ENCODE measurements at regions not wholly inside any gene's neighbourhood (a gene's known extent, or its start where the extent isn't known, plus 50 kb on each side); places are given as distances from the start of the nearest gene placed in this dataset.

DNA sequence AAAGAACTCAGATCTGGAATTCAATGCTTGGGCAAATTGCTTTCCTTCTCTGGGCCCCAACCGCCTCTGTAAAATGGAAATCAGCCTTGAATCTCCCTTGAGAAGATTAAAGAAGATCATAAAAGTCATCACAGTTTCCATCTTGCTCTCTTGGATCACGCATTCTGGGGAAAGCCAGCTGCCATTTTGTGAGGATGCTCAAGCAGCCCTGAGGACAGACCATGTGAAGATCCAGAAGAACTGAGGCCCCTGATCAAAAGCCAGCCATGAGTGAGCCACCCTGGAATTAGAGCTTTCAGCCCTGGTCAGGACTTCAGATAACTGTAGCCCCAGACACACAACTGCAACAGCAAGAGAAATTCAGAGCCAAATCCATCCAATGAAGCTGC, 229.3 kb downstream of the MN1 start:
- no peak overlapping the region for H3K4me3 Mint-ChIP-seq
- H3K27ac Mint-ChIP-seq: no peak overlapping the region
- peaks cover 11% of the 10 kb centered on the region for H3K27me3 Mint-ChIP-seq (ENCODE audit: low read depth)
- peaks cover 5% of the 10 kb centered on the region for H3K9me3 Mint-ChIP-seq
- no peaks in the 10 kb centered on the region for H3K36me3 Mint-ChIP-seq (ENCODE audit: low read depth)
- intact Hi-C loops (cut with micrococcal nuclease): no loop called here
- DNase-seq: no peak
- CTCF ChIA-PET: no interaction called here
- H3K4me1 Mint-ChIP-seq (ENCODE audit: low read depth): no peaks in the 10 kb centered on the region

DNA sequence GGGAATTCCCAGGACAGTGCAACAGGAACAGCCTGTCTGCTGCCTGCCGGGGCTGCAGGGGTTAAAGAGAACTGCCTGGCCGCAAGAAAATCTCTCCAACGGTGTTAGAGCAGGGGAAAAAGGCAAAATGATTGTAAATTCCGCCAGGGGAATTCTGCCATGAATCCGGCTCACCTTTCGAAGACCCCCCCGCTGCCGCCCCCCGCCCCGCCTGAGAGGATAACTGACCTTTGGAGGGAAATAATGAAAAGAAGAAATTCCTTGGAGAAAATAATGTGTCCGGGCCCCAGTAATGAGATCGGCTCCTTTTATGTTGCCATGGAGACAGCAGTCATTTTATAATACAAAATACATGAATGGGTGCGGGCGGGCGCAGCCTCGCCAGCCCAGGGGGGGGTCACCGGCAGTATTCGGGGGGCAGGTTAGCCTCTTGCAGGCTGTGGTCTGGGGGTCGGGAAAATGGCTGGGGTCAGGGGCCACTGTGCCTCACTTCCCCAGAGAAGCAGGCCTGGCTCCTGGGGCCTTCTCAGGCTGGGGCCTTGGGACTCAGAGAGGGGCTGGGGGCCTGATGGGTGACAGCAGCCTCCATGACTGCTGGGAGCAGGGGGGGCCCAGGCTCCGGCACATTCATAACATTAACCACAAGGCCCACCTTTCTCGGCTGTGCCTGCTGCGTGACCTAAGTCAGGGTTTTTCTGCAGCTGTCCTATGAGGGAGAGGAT, 228.1 kb downstream of the MN1 start:
- Mint-ChIP-seq H3K4me3 (no peak overlapping the region), H3K27ac (no peak overlapping the region)

DNA sequence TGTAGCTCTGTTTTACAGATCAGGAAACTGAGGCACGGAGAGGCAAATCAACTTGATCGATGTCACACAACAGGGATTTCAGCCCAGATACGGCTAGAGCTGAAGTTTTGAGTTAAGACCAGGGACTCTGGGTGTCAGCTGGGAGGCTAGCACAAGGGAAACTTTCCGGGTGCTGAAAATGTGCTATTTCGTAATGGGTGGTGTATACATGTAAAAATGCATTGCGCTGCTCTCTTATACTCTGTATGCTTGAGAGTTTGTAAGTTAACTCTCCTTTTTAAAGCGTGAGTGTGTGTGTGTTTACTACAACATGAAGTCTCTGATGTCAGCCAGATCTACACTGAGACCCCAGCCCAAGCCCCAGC, 227.6 kb downstream of the MN1 start:
- no peak overlapping the region for H3K4me3 Mint-ChIP-seq
- no peaks in the 10 kb centered on the region for H3K36me3 Mint-ChIP-seq (ENCODE audit: low read depth)
- H3K27me3 Mint-ChIP-seq (ENCODE audit: low read depth): peaks cover 8% of the 10 kb centered on the region
- H3K9me3 Mint-ChIP-seq: peaks cover 5% of the 10 kb centered on the region
- no peak overlapping the region for H3K27ac Mint-ChIP-seq
- intact Hi-C loops (cut with micrococcal nuclease): no loop called here
- DNase-seq: no peak
- CTCF ChIA-PET: no interaction called here
- no peaks in the 10 kb centered on the region for H3K4me1 Mint-ChIP-seq (ENCODE audit: low read depth)

More for the DNA sequence above, 228.1 kb downstream of the MN1 start:
- DNase-seq: no peak
- no peaks in the 10 kb centered on the region for H3K36me3 Mint-ChIP-seq (ENCODE audit: low read depth)
- CTCF ChIA-PET: no interaction called here
- H3K27me3 Mint-ChIP-seq (ENCODE audit: low read depth): peaks cover 10% of the 10 kb centered on the region
- intact Hi-C loops (cut with micrococcal nuclease): no loop called here
- H3K9me3 Mint-ChIP-seq: peaks cover 5% of the 10 kb centered on the region
- H3K4me1 Mint-ChIP-seq (ENCODE audit: low read depth): no peaks in the 10 kb centered on the region

DNA sequence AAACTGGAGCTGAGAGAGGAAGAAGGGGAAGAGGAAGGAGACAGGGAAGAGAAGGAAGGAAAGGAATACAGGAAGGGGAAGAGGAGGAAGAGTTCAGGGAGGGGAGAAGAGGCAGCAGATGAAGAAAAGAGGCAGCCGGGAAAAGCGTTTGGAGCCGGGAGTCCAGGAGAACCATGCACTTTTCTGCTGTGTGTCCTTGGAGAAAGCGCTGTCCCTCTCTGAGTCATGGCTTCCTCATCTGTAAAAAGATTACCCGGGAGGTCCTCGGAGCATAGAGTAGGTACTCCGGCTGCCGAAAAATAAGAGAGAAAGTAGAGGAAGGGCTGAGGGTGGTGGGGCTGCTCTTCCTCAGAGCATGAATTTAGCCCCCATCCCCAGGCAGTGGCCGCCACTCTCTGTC, 226.9 kb downstream of the MN1 start:
- Mint-ChIP-seq H3K9me3 (peaks cover 5% of the 10 kb centered on the region), H3K4me1 (ENCODE audit: low read depth) (no peaks in the 10 kb centered on the region), H3K4me3 (no peak overlapping the region), H3K27me3 (ENCODE audit: low read depth) (peaks cover 13% of the 10 kb centered on the region), H3K27ac (no peak overlapping the region), H3K36me3 (ENCODE audit: low read depth) (no peaks in the 10 kb centered on the region)
- CTCF ChIA-PET: no interaction called here
- intact Hi-C loops (cut with micrococcal nuclease): no loop called here
- DNase-seq: no peak

DNA sequence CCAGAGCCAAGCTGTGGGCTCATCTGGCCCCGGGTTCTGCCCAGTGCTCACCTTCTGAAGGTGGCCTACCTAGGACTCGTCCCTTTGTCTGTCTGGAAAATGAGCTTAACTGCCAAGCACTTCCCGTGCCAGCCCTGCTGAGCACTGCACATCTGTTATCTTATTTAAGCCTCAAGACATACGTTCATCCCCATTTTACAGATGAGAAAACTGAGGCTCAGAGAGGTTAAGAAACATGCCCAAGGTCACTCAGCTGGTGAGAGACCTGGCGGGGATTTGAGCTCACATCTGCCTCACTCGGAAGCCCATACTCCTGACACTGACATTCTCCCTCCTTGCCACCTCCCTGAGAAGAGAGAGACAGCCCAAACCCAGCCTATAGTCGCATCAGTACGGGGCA, 226.2 kb downstream of the MN1 start:
- Mint-ChIP-seq H3K36me3 (ENCODE audit: low read depth) (no peaks in the 10 kb centered on the region), H3K4me3 (no peak overlapping the region), H3K4me1 (ENCODE audit: low read depth) (no peaks in the 10 kb centered on the region), H3K9me3 (peaks cover 5% of the 10 kb centered on the region), H3K27me3 (ENCODE audit: low read depth) (peaks cover 13% of the 10 kb centered on the region), H3K27ac (no peak overlapping the region)
- CTCF ChIA-PET: no interaction called here
- intact Hi-C loops (cut with micrococcal nuclease): no loop called here
- no peak for DNase-seq

DNA sequence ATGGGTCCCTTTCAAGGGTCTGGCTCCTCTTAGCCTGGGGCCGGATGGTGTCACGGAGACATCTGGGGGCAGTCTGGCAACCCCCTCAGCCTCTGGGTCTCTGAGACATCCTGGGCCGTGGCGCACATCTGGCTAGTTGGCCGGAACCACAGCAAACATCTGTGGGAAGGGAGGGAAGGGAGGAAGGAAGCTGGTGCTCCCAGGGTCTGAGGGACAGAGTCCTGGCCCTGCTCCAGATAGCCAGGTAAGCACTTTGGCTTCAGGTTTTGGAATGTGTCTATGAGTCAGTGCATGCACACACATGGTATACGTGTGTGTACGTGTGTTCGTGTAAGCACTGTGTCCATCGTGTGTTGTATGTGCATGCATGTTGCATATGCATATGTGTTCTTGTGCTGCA, 225.1 kb downstream of the MN1 start:
- intact Hi-C loops (cut with micrococcal nuclease): no loop called here
- H3K4me1 Mint-ChIP-seq (ENCODE audit: low read depth): no peaks in the 10 kb centered on the region
- CTCF ChIA-PET: no interaction called here
- no peak for DNase-seq
- H3K4me3 Mint-ChIP-seq: no peak overlapping the region
- H3K27ac Mint-ChIP-seq: no peak overlapping the region
- peaks cover 11% of the 10 kb centered on the region for H3K27me3 Mint-ChIP-seq (ENCODE audit: low read depth)
- no peaks in the 10 kb centered on the region for H3K36me3 Mint-ChIP-seq (ENCODE audit: low read depth)
- H3K9me3 Mint-ChIP-seq: peaks cover 5% of the 10 kb centered on the region

DNA sequence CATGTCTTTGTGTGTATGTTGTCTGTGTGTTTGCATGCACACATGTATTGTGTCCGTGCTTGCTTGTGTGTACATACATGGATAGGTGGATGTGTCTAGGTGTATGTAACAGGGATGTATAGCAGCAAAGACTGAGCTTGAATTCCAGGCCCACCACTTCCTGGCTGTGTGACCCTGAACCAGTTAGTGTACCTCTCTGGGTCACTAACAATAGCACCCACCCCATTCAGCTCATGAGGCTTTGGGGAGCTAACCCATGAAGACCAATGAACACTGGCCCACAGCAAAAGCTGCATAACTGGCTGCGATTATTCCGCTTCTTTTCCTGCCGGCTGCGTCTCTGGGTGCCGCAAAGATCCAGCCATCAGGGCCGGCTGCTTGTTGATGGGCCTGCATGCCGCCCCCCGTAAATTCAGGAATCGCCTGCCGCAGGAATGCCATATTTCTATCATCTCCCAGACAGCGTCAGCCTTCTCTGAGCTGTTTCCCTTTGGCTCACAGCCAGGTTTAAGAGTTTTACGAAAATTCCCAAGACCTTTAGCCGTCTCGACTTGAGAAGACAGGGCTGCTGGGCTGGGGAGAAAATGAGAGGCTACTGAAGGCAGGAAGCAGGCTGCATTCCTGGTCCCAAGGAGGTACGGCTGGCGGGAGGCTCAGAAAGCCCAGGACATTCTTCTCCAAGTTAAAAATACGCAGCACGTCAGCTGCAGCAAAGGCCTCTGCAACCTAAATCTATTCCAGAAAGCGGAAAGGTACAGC, 224.6 kb downstream of the MN1 start:
- H3K4me1 Mint-ChIP-seq (ENCODE audit: low read depth): no peaks in the 10 kb centered on the region
- peaks cover 12% of the 10 kb centered on the region for H3K27me3 Mint-ChIP-seq (ENCODE audit: low read depth)
- H3K9me3 Mint-ChIP-seq: peaks cover 5% of the 10 kb centered on the region
- intact Hi-C loops (cut with micrococcal nuclease): no loop called here
- no peak overlapping the region for H3K27ac Mint-ChIP-seq
- DNase-seq: no peak
- H3K36me3 Mint-ChIP-seq (ENCODE audit: low read depth): no peaks in the 10 kb centered on the region
- no peak overlapping the region for H3K4me3 Mint-ChIP-seq
- CTCF ChIA-PET: no interaction called here

DNA sequence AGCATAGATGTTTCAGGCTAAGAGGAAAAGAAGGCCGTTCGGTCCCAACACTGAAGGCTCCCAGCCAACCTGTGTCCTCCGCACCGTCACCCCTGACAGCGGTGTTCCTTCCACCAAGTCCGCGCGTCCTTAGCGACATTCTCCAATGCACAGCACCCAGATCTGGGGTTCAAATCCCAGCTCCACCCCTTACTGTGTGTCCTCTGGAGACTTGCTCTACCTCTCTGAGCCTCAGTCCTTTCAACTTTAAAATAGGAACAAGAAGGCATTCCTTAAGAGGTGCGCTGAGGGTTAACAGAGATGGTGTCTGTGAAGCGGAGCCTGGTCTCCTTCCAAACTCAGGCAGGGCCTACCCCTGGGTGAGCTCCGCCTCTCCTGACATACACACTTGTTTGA, 224.0 kb downstream of the MN1 start:
- intact Hi-C loops (cut with micrococcal nuclease): no loop called here
- Mint-ChIP-seq H3K27me3 (ENCODE audit: low read depth) (peaks cover 14% of the 10 kb centered on the region), H3K9me3 (no peaks in the 10 kb centered on the region), H3K36me3 (ENCODE audit: low read depth) (no peaks in the 10 kb centered on the region), H3K27ac (no peak overlapping the region), H3K4me3 (no peak overlapping the region), H3K4me1 (ENCODE audit: low read depth) (no peaks in the 10 kb centered on the region)
- DNase-seq: no peak
- CTCF ChIA-PET: no interaction called here

DNA sequence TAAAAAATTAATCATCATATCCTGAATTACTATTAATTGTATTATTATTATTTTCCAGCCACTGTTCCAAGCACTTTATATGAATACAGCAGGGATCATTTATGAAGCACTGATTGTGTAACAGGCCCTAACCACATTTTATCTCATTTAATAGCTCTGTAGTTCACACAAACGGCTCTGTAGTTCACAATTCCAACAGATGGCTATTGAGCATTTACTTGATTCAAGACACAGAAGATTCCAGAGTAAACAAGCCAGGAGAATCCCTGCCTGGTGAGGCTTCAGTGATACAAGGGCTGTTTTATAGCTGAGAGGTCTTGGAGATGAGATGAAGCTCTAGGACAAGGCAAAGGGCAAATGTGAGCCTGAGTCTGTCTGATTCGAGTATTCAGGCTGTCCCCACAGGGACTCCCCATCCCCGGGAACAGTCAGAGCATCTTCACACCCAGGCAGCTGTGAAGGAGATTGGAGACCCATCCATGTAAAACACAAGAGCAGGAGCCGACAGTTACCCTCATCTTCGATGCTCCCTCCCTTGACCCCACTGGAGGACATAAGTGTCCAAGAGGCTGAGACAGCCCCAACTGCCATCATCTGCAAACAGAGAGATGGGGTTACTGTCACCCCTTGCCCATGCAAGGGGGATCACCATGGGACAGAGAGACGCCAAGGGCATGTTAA, 222.5 kb downstream of the MN1 start:
- H3K4me3 Mint-ChIP-seq: no peak overlapping the region
- no peaks in the 10 kb centered on the region for H3K4me1 Mint-ChIP-seq (ENCODE audit: low read depth)
- no peak overlapping the region for H3K27ac Mint-ChIP-seq
- peaks cover 13% of the 10 kb centered on the region for H3K27me3 Mint-ChIP-seq (ENCODE audit: low read depth)
- no peaks in the 10 kb centered on the region for H3K36me3 Mint-ChIP-seq (ENCODE audit: low read depth)
- no peak for DNase-seq
- no peaks in the 10 kb centered on the region for H3K9me3 Mint-ChIP-seq
- intact Hi-C loops (cut with micrococcal nuclease): no loop called here
- CTCF ChIA-PET: no interaction called here

DNA sequence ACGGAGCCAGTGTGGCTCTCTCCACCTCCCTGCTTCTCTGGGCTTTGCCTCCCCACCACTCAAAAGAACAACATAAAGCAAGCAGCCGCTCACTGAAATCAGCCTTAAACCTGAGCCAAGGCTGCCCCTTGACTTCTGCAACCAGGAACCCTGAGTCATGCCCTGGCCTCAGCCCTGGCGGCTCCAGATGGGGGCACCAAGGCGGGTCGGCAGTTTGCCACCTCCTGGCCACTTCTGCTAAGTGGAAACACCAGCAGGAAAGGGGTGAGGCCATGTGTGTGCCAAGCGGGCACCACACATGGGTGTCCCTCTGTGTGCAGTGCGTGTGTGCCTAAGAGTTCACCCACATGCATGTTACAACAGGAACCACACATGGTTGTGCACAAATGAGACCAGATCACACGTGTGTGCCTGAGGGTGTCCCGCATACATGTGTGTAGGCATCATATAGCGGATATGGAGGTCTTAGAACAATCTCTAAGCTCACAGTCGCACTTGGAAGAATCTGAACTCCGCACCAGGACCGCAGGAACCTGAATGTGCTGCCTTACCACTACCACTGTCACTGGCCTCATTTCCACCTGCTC, 221.2 kb downstream of the MN1 start:
- intact Hi-C loops (cut with micrococcal nuclease): no loop called here
- H3K36me3 Mint-ChIP-seq (ENCODE audit: low read depth): no peaks in the 10 kb centered on the region
- DNase-seq: no peak
- CTCF ChIA-PET: no interaction called here
- H3K4me3 Mint-ChIP-seq: no peak overlapping the region
- H3K27ac Mint-ChIP-seq: no peak overlapping the region
- H3K4me1 Mint-ChIP-seq (ENCODE audit: low read depth): no peaks in the 10 kb centered on the region
- H3K9me3 Mint-ChIP-seq: no peaks in the 10 kb centered on the region
- H3K27me3 Mint-ChIP-seq (ENCODE audit: low read depth): peaks cover 12% of the 10 kb centered on the region

DNA sequence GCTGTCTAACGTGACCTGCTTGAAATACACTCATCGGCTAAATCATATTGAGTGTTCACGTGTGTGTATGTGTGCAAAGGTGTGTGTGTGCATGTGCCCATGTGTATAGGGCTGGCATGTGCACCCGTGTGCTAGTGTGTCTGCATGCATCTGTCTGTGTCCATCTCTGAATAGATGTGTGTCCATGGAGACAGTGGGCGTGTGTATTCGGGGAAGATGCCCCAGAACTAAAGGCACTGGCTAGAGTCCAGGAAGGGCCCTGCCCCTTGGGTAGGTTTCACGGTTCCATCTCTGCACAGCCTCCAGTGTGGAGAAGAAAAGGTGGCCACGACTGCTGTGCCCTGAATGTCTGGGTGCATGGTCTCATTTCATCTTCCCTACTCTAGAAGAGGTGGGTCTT, 220.3 kb downstream of the MN1 start:
- no peaks in the 10 kb centered on the region for H3K9me3 Mint-ChIP-seq
- no peaks in the 10 kb centered on the region for H3K36me3 Mint-ChIP-seq (ENCODE audit: low read depth)
- peaks cover 12% of the 10 kb centered on the region for H3K27me3 Mint-ChIP-seq (ENCODE audit: low read depth)
- H3K4me1 Mint-ChIP-seq (ENCODE audit: low read depth): no peaks in the 10 kb centered on the region
- H3K27ac Mint-ChIP-seq: no peak overlapping the region
- CTCF ChIA-PET: interaction anchor here (0.6 kb wide), 1 partner anchor 413 kb away, joined by 3 read pairs; no protein-coding TSS in a partner anchor
- no peak overlapping the region for H3K4me3 Mint-ChIP-seq
- no peak for DNase-seq
- intact Hi-C loops (cut with micrococcal nuclease): no loop called here

DNA sequence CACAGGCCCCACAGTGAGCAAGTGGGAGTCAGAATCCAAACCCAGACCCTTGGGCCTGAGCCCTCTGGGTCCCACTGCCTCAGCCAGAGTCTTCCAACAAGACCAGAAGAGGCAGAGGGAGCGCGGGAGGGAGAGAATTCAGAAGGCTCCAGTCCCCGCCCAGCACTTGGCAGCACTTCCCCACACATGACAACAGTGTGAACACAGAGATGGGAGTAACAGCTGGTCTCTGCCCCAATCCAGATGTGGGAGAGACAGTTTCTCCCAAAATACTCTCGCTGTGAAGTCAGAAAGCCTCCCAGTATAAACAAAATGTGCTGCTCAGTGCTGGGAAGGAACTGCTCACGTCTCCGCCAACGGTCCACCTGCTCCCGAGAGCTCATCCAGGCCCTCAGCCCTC, 219.9 kb downstream of the MN1 start:
- Mint-ChIP-seq H3K27me3 (ENCODE audit: low read depth) (peaks cover 12% of the 10 kb centered on the region), H3K27ac (no peak overlapping the region), H3K36me3 (ENCODE audit: low read depth) (no peaks in the 10 kb centered on the region), H3K4me1 (ENCODE audit: low read depth) (no peaks in the 10 kb centered on the region), H3K4me3 (no peak overlapping the region), H3K9me3 (peaks cover 2% of the 10 kb centered on the region)
- CTCF ChIA-PET: interaction anchor here (0.6 kb wide), 1 partner anchor 412 kb away, joined by 3 read pairs; no protein-coding TSS in a partner anchor
- no peak for DNase-seq
- intact Hi-C loops (cut with micrococcal nuclease): no loop called here
